SK-N-MC (cell line): ENCODE measurements at regions not wholly inside any gene's neighbourhood (a gene's known extent, or its start where the extent isn't known, plus 50 kb on each side); places are given as distances from the start of the nearest gene placed in this dataset.

Source experiments
- DNase-seq: peaks from one replicate; pipeline ENCODE4 v3.0.0-alpha.2; 2011; ENCODE audit warnings: low read depth, low spot score
- H3K27ac ChIP-seq: fragments of 200-600 bp; sonication (generic); 2 replicates; pipeline ENCODE4 v1.5.1; 2016; ENCODE audit warnings: mixed run types
- H3K36me3 ChIP-seq: fragments of 200-600 bp; sonication (generic); 2 replicates; pipeline ENCODE4 v1.6.1; 2017; ENCODE audit warnings: antibody characterized with exemption, low read length, mixed read lengths; ENCODE audit not compliant: insufficient read depth
- H3K4me3 ChIP-seq: fragments of 200-600 bp; sonication (generic); 2 replicates; pipeline ENCODE4 v1.5.1; 2016
- H3K9ac ChIP-seq: fragments of 200-600 bp; sonication (generic); 2 replicates; pipeline ENCODE4 v1.8.0; 2017; ENCODE audit warnings: mixed run types, mixed read lengths; ENCODE audit not compliant: insufficient read length
- H3K9me3 ChIP-seq: fragments of 200-600 bp; sonication (generic); 2 replicates; pipeline ENCODE4 v1.6.1; 2017; ENCODE audit warnings: low read depth, mild to moderate bottlenecking, antibody characterized with exemption, low read length, moderate library complexity, mixed read lengths
- EZH2 ChIP-seq: fragments of 200-600 bp; sonication (generic); IDR thresholded peaks from one replicate; pipeline ENCODE4 v1.6.1; 2017; ENCODE audit warnings: antibody characterized with exemption
- FOXP2 ChIP-seq: optimal IDR thresholded peaks from 2 replicates; pipeline ENCODE3; 2011; ENCODE audit warnings: mild to moderate bottlenecking, moderate library complexity; ENCODE audit not compliant: insufficient read depth; ENCODE audit errors: extremely low read length, control extremely low read depth
- POLR2AphosphoS5 ChIP-seq: IDR thresholded peaks from 2 replicates; pipeline ENCODE4 v1.6.1; 2012; ENCODE audit warnings: mild to moderate bottlenecking, low read depth, low read length, borderline replicate concordance

GRCh38 chr19:30923096-30923495, 426.1 kb downstream of the TSHZ3 start:
- Histone ChIP-seq H3K9me3 (no peaks in the 10 kb centered on the region), H3K9ac (no peak overlapping the region), H3K27ac (no peak overlapping the region), H3K36me3 (no peaks in the 10 kb centered on the region), H3K4me3 (no peak overlapping the region)
- no peak for DNase-seq
- TF ChIP-seq EZH2 = no peak
- TF ChIP-seq POLR2AphosphoS5 = no peak
- no peak for TF ChIP-seq FOXP2

- Histone ChIP-seq H3K9me3 (no peaks in the 10 kb centered on the region), H3K27ac (no peak overlapping the region), H3K9ac (no peak overlapping the region), H3K36me3 (no peaks in the 10 kb centered on the region), H3K4me3 (no peak overlapping the region)
- DNase-seq = no peak
- TF ChIP-seq POLR2AphosphoS5 (no peak), FOXP2 (no peak), EZH2 (no peak)
Observed at GRCh38 chr19:30920222-30920621, 429.0 kb downstream of the TSHZ3 start.

- no peaks in the 10 kb centered on the region for H3K36me3 ChIP-seq
Observed at GRCh38 chr19:30919737-30920136, 429.5 kb downstream of the TSHZ3 start.

GRCh38 chr19:30916238-30916637, 433.0 kb downstream of the TSHZ3 start:
- Histone ChIP-seq H3K36me3 (no peaks in the 10 kb centered on the region), H3K27ac (no peak overlapping the region), H3K9me3 (no peaks in the 10 kb centered on the region), H3K4me3 (no peak overlapping the region), H3K9ac (no peak overlapping the region)
- no peak for DNase-seq
- TF ChIP-seq FOXP2 = no peak
- no peak for TF ChIP-seq EZH2
- TF ChIP-seq POLR2AphosphoS5 = no peak

More at GRCh38 chr19:30919737-30920136, 429.5 kb downstream of the TSHZ3 start:
- Histone ChIP-seq H3K4me3 (no peak overlapping the region), H3K9me3 (no peaks in the 10 kb centered on the region), H3K9ac (no peak overlapping the region), H3K27ac (no peak overlapping the region)
- DNase-seq = no peak
- TF ChIP-seq FOXP2 = no peak
- TF ChIP-seq POLR2AphosphoS5 = no peak
- no peak for TF ChIP-seq EZH2

- no peak overlapping the region for H3K9ac ChIP-seq
- DNase-seq = no peak
- H3K9me3 ChIP-seq = no peaks in the 10 kb centered on the region
- no peaks in the 10 kb centered on the region for H3K36me3 ChIP-seq
- TF ChIP-seq FOXP2 = no peak
- no peak for TF ChIP-seq EZH2
- TF ChIP-seq POLR2AphosphoS5 = no peak
- H3K27ac ChIP-seq = no peak overlapping the region
- no peak overlapping the region for H3K4me3 ChIP-seq
Observed at GRCh38 chr19:30911491-30911890, 437.7 kb downstream of the TSHZ3 start.

- H3K27ac ChIP-seq = no peak overlapping the region
- H3K36me3 ChIP-seq = no peaks in the 10 kb centered on the region
- no peak overlapping the region for H3K9ac ChIP-seq
- no peak for DNase-seq
- H3K4me3 ChIP-seq = no peak overlapping the region
- TF ChIP-seq EZH2 (no peak), FOXP2 (no peak), POLR2AphosphoS5 (no peak)
- H3K9me3 ChIP-seq = no peaks in the 10 kb centered on the region
Observed at GRCh38 chr19:30910485-30911240, 438.6 kb downstream of the TSHZ3 start.

GRCh38 chr19:30909216-30909615, 440.0 kb downstream of the TSHZ3 start:
- Histone ChIP-seq H3K36me3 (no peaks in the 10 kb centered on the region), H3K4me3 (no peak overlapping the region), H3K27ac (no peak overlapping the region), H3K9ac (no peak overlapping the region), H3K9me3 (no peaks in the 10 kb centered on the region)
- no peak for TF ChIP-seq FOXP2
- TF ChIP-seq EZH2 = no peak
- TF ChIP-seq POLR2AphosphoS5 = no peak
- DNase-seq = no peak

GRCh38 chr19:30908262-30908771, 440.9 kb downstream of the TSHZ3 start:
- H3K9ac ChIP-seq = no peak overlapping the region
- no peaks in the 10 kb centered on the region for H3K9me3 ChIP-seq
- TF ChIP-seq POLR2AphosphoS5 (no peak), EZH2 (no peak), FOXP2 (no peak)
- H3K36me3 ChIP-seq = no peaks in the 10 kb centered on the region
- DNase-seq = no peak
- H3K27ac ChIP-seq = no peak overlapping the region
- H3K4me3 ChIP-seq = no peak overlapping the region

GRCh38 chr19:30906871-30907270, 442.4 kb downstream of the TSHZ3 start:
- H3K36me3 ChIP-seq = no peaks in the 10 kb centered on the region
- TF ChIP-seq EZH2 (no peak), POLR2AphosphoS5 (no peak), FOXP2 (no peak)
- no peak overlapping the region for H3K4me3 ChIP-seq
- H3K9ac ChIP-seq = no peak overlapping the region
- H3K9me3 ChIP-seq = no peaks in the 10 kb centered on the region
- DNase-seq = no peak
- H3K27ac ChIP-seq = no peak overlapping the region
